Neuronal stem cell (in vitro differentiated cells): ENCODE measurements at regions not wholly inside any gene's neighbourhood (a gene's known extent, or its start where the extent isn't known, plus 50 kb on each side); places are given as distances from the start of the nearest gene placed in this dataset.

ENCODE experiments used
- DNase-seq: peaks from one replicate; pipeline ENCODE4 v3.0.0-alpha.2; 2013; ENCODE audit warnings: low spot score
- H2AFZ ChIP-seq: one replicate; pipeline ENCODE4 v1.6.1; 2013; ENCODE audit warnings: mild to moderate bottlenecking, low read length, inconsistent platforms
- H2AK5ac ChIP-seq: 2 replicates; pipeline ENCODE4 v1.6.1; 2013; ENCODE audit warnings: low read depth, mild to moderate bottlenecking, inconsistent platforms, low read length, moderate library complexity, mixed read lengths
- H2BK120ac ChIP-seq: 2 replicates; pipeline ENCODE4 v1.6.1; 2013; ENCODE audit warnings: low read depth, mild to moderate bottlenecking, inconsistent platforms, low read length, moderate library complexity, mixed read lengths
- H2BK12ac ChIP-seq: one replicate; pipeline ENCODE4 v1.6.1; 2013; ENCODE audit warnings: low read length, inconsistent platforms
- H2BK15ac ChIP-seq: 2 replicates; pipeline ENCODE4 v1.6.1; 2013; ENCODE audit warnings: mild to moderate bottlenecking, low read length, inconsistent platforms, mixed read lengths
- H2BK5ac ChIP-seq: one replicate; pipeline ENCODE4 v1.6.1; 2013; ENCODE audit warnings: inconsistent platforms, mild to moderate bottlenecking, low read length, moderate library complexity
- H3K14ac ChIP-seq: one replicate; pipeline ENCODE4 v1.6.1; 2013; ENCODE audit warnings: low read length, inconsistent platforms
- H3K18ac ChIP-seq: 2 replicates; pipeline ENCODE4 v1.6.1; 2013; ENCODE audit warnings: low read length, inconsistent platforms
- H3K23ac ChIP-seq: 2 replicates; pipeline ENCODE4 v1.6.1; 2013; ENCODE audit warnings: low read depth, mild to moderate bottlenecking, mixed read lengths, low read length, inconsistent platforms; ENCODE audit not compliant: poor library complexity
- H3K27ac ChIP-seq: replicated peaks from 3 replicates; pipeline ENCODE4 v1.5.1; 2013; ENCODE audit warnings: low read length, inconsistent platforms
- H3K27me3 ChIP-seq, 3 experiments: 2 replicates each; pipeline ENCODE4 v1.6.1; 2013; ENCODE audit warnings: low read length in 3 of 3, mild to moderate bottlenecking in 2 of 3, inconsistent platforms in 1 of 3, low read depth in 1 of 3, mixed read lengths in 1 of 3, moderate library complexity in 1 of 3; ENCODE audit not compliant: control insufficient read depth in 3 of 3, insufficient read depth in 3 of 3
- H3K36me3 ChIP-seq, 2 donors: replicated peaks in 1 of 2; 2 replicates each; pipeline ENCODE4 v1.6.1; 2013; ENCODE audit warnings: low read length in 2 of 2; ENCODE audit not compliant: control insufficient read depth in 2 of 2, insufficient read depth in 2 of 2
- H3K4ac ChIP-seq: 2 replicates; pipeline ENCODE4 v1.6.1; 2013; ENCODE audit warnings: inconsistent platforms, mild to moderate bottlenecking, low read length, moderate library complexity
- H3K4me1 ChIP-seq, 2 donors: 1 replicate in 1 of 2; 2 replicates in 1 of 2; pipeline ENCODE4 v1.6.1; 2013; ENCODE audit warnings: low read length in 2 of 2, low read depth in 1 of 2; ENCODE audit not compliant: control insufficient read depth in 2 of 2, insufficient read depth in 1 of 2
- H3K4me2 ChIP-seq: one replicate; pipeline ENCODE4 v1.6.1; 2013; ENCODE audit warnings: mild to moderate bottlenecking, low read length, inconsistent platforms; ENCODE audit not compliant: insufficient read depth, poor library complexity, severe bottlenecking
- H3K4me3 ChIP-seq, 2 donors: 2 replicates each; pipeline ENCODE4 v1.5.1; 2013; ENCODE audit warnings: low read length in 2 of 2, mild to moderate bottlenecking in 2 of 2, inconsistent platforms in 1 of 2, moderate library complexity in 1 of 2
- H3K79me1 ChIP-seq: one replicate; pipeline ENCODE4 v1.6.1; 2013; ENCODE audit warnings: low read depth, mild to moderate bottlenecking, inconsistent platforms, low read length, moderate library complexity
- H3K9ac ChIP-seq: one replicate; pipeline ENCODE4 v1.6.1; 2013; ENCODE audit warnings: mild to moderate bottlenecking, low read depth, low read length, inconsistent platforms; ENCODE audit not compliant: poor library complexity
- H3K9me3 ChIP-seq, 2 donors: replicated peaks in 1 of 2; 2 replicates each; pipeline versions ENCODE3 to v1.6.1; 2013; ENCODE audit warnings: low read length in 2 of 2, mild to moderate bottlenecking in 2 of 2, inconsistent platforms in 1 of 2, low read depth in 1 of 2, mixed read lengths in 1 of 2, moderate library complexity in 1 of 2; ENCODE audit not compliant: control insufficient read depth in 2 of 2, insufficient read depth in 1 of 2
- H4K8ac ChIP-seq: one replicate; pipeline ENCODE4 v1.6.1; 2013; ENCODE audit warnings: low read depth, mild to moderate bottlenecking, inconsistent platforms, low read length, moderate library complexity
- H4K91ac ChIP-seq: one replicate; pipeline ENCODE4 v1.6.1; 2013; ENCODE audit warnings: low read length, low read depth, mild to moderate bottlenecking, inconsistent platforms; ENCODE audit not compliant: poor library complexity
- WGBS, 2 donors: extraction: QIAGEN DNeasy Blood & Tissue Kit; methylation state at CpG; one replicate each; pipeline ENCODE4 v1.1.7; 2013; ENCODE audit warnings: missing lambda C conversion rate in 2 of 2, mixed read lengths in 1 of 2; ENCODE audit not compliant: insufficient read length in 2 of 2, insufficient replicate concordance in 1 of 2; ENCODE audit errors: extremely low coverage in 2 of 2; 5-methylcytosine and 5-hydroxymethylcytosine counted together

DNA sequence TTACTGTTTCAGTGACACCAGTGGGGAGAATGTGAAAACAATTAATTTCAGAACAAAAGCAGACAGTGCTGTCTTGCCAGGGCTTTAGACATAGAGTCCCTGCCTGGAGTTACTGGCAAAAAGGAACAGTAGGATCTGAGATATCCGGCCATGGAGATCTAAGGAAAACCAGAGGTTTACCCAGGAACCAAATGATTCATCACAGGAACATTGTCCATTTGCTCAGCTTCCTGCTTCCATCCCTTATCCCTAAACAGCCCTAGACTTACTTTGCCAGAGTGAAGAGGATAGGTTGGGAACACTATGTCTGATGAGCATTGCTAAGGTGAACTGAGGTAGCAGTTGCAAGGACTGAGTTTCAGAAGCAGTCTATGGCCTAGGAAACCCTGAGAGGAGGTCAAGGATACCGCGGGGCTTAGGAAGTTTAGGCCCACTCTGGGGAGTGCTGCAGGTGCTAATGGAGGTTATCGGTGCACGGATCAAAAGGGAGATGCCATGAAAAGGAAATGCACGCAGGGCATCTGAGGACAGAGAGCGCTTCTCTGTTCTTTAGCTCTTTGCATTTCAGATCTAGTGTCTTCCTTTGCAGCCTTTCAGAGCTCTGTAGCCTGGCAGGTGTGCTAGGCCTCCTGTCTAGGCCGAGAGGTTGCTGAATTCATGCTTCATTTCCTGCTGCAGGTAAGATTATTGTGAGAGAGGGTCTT lies 223.9 kb downstream of the CDCA7 start:
- no peak for DNase-seq
- Histone ChIP-seq H2BK12ac (no peak overlapping the region), H4K91ac (no peak overlapping the region), H3K27me3 (no peaks in the 10 kb centered on the region), H3K4me3 (no peak overlapping the region), H3K18ac (no peak overlapping the region), H2BK15ac (no peak overlapping the region), H4K8ac (no peak overlapping the region), H3K4me1 (no peaks in the 10 kb centered on the region), H3K79me1 (no peaks in the 10 kb centered on the region), H2BK5ac (no peak overlapping the region), H3K14ac (no peak overlapping the region), H3K23ac (no peak overlapping the region), H2AFZ (no peak overlapping the region), H3K9ac (no peak overlapping the region), H3K4ac (no peak overlapping the region), H2AK5ac (no peak overlapping the region), H3K4me2 (no peak overlapping the region), H3K27ac (no peak overlapping the region), H2BK120ac (no peak overlapping the region), H3K36me3 (no peaks in the 10 kb centered on the region), H3K9me3 (peaks cover 0 to 9% of the 10 kb centered on the region in 2 donors)
- no CpG with 5 or more reads among the region's 8 CpGs for WGBS, 2 donors

DNA sequence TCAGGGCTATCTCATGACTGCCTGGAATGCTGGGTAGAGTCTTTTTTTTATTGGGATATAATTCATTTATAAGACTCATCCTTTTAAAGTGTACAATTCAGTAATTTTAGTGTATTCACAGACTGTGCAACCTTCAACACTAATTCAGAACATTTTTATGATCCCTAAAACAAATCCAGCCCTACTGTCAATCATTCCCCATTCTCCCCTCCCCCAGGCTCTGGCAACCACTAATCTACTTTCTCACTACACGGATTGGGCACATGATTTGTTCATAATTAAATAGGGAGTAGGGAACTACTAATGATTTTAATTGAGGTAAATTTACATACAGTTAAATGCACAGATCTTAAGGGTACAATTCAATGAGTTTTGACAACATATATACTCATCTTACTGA lies 225.7 kb downstream of the CDCA7 start:
- no peak overlapping the region for H2BK12ac ChIP-seq
- H2BK15ac ChIP-seq = no peak overlapping the region
- no peak overlapping the region for H3K23ac ChIP-seq
- no peak overlapping the region for H2AFZ ChIP-seq
- H3K9ac ChIP-seq = no peak overlapping the region
- H3K4me2 ChIP-seq = no peak overlapping the region
- H3K27me3 ChIP-seq = no peaks in the 10 kb centered on the region
- peaks cover 0 to 9% of the 10 kb centered on the region in 2 donors for H3K9me3 ChIP-seq
- H3K14ac ChIP-seq = no peak overlapping the region
- H3K4ac ChIP-seq = no peak overlapping the region
- no peak overlapping the region for H3K4me3 ChIP-seq
- no CpG with 5 or more reads among the region's 1 CpG for WGBS, 2 donors
- H2AK5ac ChIP-seq = no peak overlapping the region
- H3K79me1 ChIP-seq = no peaks in the 10 kb centered on the region
- H2BK120ac ChIP-seq = no peak overlapping the region
- no peak overlapping the region for H4K8ac ChIP-seq
- H4K91ac ChIP-seq = no peak overlapping the region
- H3K27ac ChIP-seq = no peak overlapping the region
- no peak for DNase-seq
- H3K18ac ChIP-seq = no peak overlapping the region
- H2BK5ac ChIP-seq = no peak overlapping the region
- no peaks in the 10 kb centered on the region for H3K4me1 ChIP-seq
- no peaks in the 10 kb centered on the region for H3K36me3 ChIP-seq

DNA sequence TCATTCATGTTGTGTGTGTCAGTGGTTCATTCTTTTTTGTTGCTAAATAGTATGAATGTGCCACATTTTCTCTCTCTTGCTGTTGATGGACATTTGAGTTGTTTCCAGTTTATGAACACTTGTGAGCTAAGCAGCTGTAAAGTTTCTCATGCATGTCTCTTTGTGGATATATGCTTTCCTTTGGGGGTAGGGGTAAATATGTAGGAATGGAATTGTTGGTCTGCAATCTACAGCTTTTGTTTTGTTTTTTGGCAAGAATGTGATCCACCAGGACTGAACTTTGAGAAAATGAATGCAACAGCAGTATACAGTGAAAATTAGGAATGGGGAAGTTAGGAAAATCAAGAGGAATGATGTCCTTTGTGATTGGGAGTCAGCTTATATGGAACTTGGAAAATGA lies 226.3 kb downstream of the CDCA7 start:
- Histone ChIP-seq H3K9me3 (peaks cover 0 to 9% of the 10 kb centered on the region in 2 donors), H3K27me3 (no peaks in the 10 kb centered on the region)

DNA sequence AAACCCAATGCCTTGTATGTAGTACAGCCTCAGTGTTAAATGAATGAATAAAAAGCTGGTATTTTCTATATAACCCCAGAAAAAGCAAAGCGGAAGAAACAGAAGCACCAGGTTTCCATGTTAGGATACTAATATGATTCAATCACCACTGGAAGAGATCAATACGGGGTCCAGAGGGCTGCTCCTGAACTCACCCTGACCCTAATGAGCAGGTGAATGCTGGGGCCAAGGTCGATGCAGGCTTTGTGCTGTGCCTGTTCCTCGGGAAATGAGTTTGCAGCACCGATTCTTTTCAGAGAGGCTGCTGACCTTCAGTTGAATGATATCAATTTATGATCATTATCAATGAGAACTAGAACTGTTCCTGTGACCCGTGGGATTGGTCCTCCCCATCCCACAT lies 228.5 kb downstream of the CDCA7 start:
- Histone ChIP-seq H4K8ac (no peak overlapping the region), H3K4me2 (no peak overlapping the region), H3K4me1 (no peaks in the 10 kb centered on the region), H3K4ac (no peak overlapping the region), H3K23ac (no peak overlapping the region), H3K9ac (no peak overlapping the region), H2BK5ac (no peak overlapping the region), H2BK15ac (no peak overlapping the region), H3K36me3 (no peaks in the 10 kb centered on the region), H2AK5ac (no peak overlapping the region), H3K9me3 (peaks cover 0 to 6% of the 10 kb centered on the region in 2 donors), H3K79me1 (no peaks in the 10 kb centered on the region), H4K91ac (no peak overlapping the region), H3K4me3 (no peak overlapping the region), H2BK12ac (no peak overlapping the region), H3K27me3 (no peaks in the 10 kb centered on the region), H3K27ac (no peak overlapping the region), H2AFZ (no peak overlapping the region), H3K14ac (no peak overlapping the region), H2BK120ac (no peak overlapping the region), H3K18ac (no peak overlapping the region)
- no peak for DNase-seq
- WGBS, 2 donors = no CpG with 5 or more reads among the region's 6 CpGs

More for the DNA sequence above, 226.3 kb downstream of the CDCA7 start:
- Histone ChIP-seq H3K4me3 (no peak overlapping the region), H2BK120ac (no peak overlapping the region), H3K14ac (no peak overlapping the region), H2BK15ac (no peak overlapping the region), H3K18ac (no peak overlapping the region), H4K91ac (no peak overlapping the region), H3K4ac (no peak overlapping the region), H2AFZ (no peak overlapping the region), H3K79me1 (no peaks in the 10 kb centered on the region), H3K9ac (no peak overlapping the region), H2AK5ac (no peak overlapping the region), H2BK12ac (no peak overlapping the region), H4K8ac (no peak overlapping the region), H3K4me1 (no peaks in the 10 kb centered on the region), H3K27ac (no peak overlapping the region), H3K4me2 (no peak overlapping the region), H3K23ac (no peak overlapping the region), H3K36me3 (no peaks in the 10 kb centered on the region), H2BK5ac (no peak overlapping the region)
- no peak for DNase-seq
